ENCODE measurements at regions not wholly inside any gene's neighbourhood (a gene's known extent, or its start where the extent isn't known, plus 50 kb on each side); places are given as distances from the start of the nearest gene placed in this dataset.
"Not testable (repeated sequence)": the region's sequence is repeated elsewhere in the genome, so short reads cannot be mapped to it uniquely, and the experiment has no call there.

GRCh38 chr2:133888107-133888506, 319.8 kb upstream of the NCKAP5 start:
- in situ Hi-C loops (cut with HindIII; ENCODE audit: low sequenced_read_pairs): no loop called here
- DNase-seq (ENCODE audit: low spot score): no peak

DNA sequence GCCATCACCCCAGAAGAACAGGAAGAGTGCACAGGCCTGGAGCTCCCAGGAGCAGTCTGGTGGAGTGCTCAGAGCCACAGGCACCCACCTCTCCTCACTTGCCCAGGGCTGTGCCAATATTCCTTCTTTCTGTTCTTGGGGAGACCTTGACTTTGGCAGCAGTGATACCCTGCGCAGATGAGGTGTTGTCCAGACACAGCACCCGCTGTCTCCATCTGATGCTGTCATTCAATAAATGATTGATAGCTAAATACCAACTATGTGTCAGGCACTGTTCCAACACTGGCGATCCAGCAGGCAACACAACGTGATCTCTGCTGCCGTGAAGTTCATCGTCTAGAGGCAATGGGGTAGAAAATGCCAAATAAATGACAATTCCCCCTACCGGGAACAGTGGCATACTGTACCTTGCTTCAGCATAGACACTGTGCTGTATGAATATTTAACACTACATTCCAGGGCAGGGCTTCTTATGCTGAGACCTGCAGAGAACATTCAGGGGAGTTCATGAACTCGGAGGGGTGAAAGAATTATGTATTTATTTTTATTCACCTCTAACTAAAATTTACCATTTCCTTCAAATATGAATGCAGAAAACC, 320.5 kb upstream of the NCKAP5 start:
- no peak for DNase-seq (ENCODE audit: low spot score)
- in situ Hi-C loops (cut with HindIII; ENCODE audit: low sequenced_read_pairs): no loop called here

GRCh38 chr2:133892352-133892913, 324.2 kb upstream of the NCKAP5 start:
- no peak for DNase-seq (ENCODE audit: low spot score)
- in situ Hi-C loops (cut with HindIII; ENCODE audit: low sequenced_read_pairs): no loop called here

- in situ Hi-C loops (cut with HindIII; ENCODE audit: low sequenced_read_pairs): no loop called here
- DNase-seq (ENCODE audit: low spot score): no peak
Measured at GRCh38 chr2:133894429-133894828, 326.2 kb upstream of the NCKAP5 start.

DNA sequence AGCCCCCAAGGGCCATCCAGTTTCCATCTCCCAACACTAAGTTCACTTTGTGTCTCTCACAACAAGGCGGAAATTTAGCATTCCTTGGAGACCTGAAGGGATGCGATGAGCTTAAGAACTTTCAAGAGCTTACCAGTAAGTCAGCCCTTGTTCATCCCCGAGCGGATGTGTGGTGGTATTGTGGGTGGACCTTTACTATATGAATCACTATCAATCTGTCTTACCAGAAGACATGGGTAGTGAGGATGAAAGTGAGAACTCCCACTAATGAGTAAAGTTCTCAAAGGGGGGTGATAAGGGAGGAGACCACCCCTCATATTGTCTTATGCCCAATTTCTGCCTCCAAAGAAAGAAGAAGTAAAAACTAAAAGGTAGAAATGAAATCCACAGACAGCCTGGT, 329.6 kb upstream of the NCKAP5 start:
- in situ Hi-C loops (cut with HindIII; ENCODE audit: low sequenced_read_pairs); DNase-seq (ENCODE audit: low spot score): not testable (repeated sequence)

GRCh38 chr2:133900909-133901308, 332.6 kb upstream of the NCKAP5 start:
- in situ Hi-C loops (cut with HindIII; ENCODE audit: low sequenced_read_pairs): no loop called here
- no peak for DNase-seq (ENCODE audit: low spot score)

- in situ Hi-C loops (cut with HindIII; ENCODE audit: low sequenced_read_pairs): no loop called here
- no peak for DNase-seq (ENCODE audit: low spot score)
Measured at GRCh38 chr2:133906396-133906795, 338.1 kb upstream of the NCKAP5 start.

DNA sequence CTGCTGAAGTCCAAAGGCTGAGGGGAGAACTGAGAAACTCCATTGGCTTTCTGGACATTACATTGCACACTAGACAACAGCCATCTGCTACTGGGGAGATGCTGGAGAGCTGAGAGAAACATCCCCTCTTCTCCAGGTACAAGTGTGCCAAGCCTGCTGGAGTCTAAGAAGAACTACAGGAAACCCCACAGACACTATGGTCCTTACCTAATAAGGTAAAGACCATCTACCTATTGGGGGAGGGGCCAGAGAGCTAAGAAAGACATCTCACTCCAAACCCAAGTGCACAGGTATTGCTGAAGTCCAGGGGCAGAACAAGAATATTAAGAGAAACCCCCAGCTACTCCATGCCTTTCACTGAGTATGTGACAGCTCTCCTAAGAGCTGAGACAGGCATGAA, 338.7 kb upstream of the NCKAP5 start:
- no peak for DNase-seq (ENCODE audit: low spot score)
- in situ Hi-C loops (cut with HindIII; ENCODE audit: low sequenced_read_pairs): no loop called here

DNA sequence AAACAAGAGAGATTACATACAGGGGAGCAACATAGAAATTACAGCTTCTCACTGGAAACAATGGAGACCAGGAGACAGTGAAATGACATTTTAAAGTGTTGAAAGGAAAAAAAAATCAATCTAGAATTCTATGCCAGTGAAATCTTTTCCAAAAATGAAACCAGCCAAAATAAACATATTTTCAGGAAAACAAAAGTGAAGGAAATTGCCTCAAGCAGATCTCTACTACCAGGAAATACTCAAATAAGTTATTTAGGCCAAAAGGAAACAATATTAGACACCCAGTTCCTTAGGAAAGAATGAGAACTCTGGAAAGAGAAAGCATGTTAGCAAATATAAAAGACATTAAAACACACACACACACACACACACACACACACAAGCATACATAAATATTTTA, 339.9 kb upstream of the NCKAP5 start:
- no peak for DNase-seq (ENCODE audit: low spot score)
- in situ Hi-C loops (cut with HindIII; ENCODE audit: low sequenced_read_pairs): no loop called here

GRCh38 chr2:133918141-133918540, 335.7 kb upstream of the MGAT5 start:
- in situ Hi-C loops (cut with HindIII; ENCODE audit: low sequenced_read_pairs): no loop called here
- no peak for DNase-seq (ENCODE audit: low spot score)

DNA sequence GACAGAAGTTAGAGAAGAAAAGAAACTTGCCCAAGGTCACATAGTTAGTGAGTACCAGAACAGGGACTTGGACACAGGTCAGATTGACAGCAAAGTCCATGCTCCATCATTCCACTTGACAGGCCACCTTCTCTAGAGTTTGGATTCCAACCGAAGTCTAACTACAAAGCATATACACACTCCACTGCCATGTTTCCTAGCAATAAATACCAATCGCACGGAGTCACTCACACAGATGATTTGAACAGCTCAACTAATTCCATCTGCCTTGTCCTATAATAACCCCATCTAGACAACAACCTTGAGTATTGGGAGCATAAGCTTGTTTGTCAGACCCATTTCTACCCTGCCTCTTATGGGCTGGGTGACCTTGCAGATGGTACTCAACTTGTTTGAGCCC, 334.6 kb upstream of the MGAT5 start:
- no peak for DNase-seq (ENCODE audit: low spot score)
- in situ Hi-C loops (cut with HindIII; ENCODE audit: low sequenced_read_pairs): no loop called here

- in situ Hi-C loops (cut with HindIII; ENCODE audit: low sequenced_read_pairs): no loop called here
- DNase-seq (ENCODE audit: low spot score): no peak
Measured at GRCh38 chr2:133927894-133928293, 326.0 kb upstream of the MGAT5 start.

DNA sequence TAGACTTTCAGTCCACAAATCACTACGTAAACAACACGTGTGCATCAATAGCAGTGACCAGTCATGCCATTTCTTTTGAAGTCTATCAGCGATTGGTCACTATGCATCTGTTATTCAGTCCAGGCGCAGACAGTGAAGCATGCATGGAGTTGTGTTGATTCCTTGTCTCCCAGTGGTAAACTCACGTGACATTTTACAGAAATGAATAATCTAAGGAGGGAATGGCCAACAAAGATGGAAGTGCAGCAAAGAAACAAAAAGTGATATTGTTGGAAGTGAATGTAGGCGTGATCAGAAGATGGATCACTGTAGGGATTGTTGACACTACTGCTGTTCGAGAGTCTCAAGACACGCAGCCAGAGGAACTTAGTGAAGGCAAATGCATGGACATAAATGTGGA, 317.8 kb upstream of the MGAT5 start:
- DNase-seq (ENCODE audit: low spot score): no peak
- in situ Hi-C loops (cut with HindIII; ENCODE audit: low sequenced_read_pairs): no loop called here

- DNase-seq (ENCODE audit: low spot score): no peak
- in situ Hi-C loops (cut with HindIII; ENCODE audit: low sequenced_read_pairs): no loop called here
Measured at GRCh38 chr2:133936601-133937000, 317.3 kb upstream of the MGAT5 start.

DNA sequence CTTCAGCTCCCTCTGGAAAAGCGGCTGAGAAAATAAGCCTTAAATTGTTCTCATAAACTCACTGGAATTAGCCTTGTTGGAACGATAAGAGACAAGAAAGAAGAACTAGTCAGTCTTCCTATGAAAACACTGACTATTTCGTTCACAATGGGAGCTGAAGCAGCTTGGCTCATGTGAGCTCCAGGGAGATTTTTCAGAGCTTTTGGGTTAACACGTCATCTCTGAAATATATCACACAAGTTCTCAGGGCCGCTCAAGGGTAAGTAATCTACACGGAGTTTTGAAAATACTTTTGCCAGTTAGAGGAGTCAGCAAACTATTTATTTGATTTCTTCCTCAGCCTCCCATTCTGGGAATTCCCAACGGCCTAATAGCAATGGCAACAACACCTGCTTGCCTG, 316.2 kb upstream of the MGAT5 start:
- no peak for DNase-seq (ENCODE audit: low spot score)
- in situ Hi-C loops (cut with HindIII; ENCODE audit: low sequenced_read_pairs): no loop called here

DNA sequence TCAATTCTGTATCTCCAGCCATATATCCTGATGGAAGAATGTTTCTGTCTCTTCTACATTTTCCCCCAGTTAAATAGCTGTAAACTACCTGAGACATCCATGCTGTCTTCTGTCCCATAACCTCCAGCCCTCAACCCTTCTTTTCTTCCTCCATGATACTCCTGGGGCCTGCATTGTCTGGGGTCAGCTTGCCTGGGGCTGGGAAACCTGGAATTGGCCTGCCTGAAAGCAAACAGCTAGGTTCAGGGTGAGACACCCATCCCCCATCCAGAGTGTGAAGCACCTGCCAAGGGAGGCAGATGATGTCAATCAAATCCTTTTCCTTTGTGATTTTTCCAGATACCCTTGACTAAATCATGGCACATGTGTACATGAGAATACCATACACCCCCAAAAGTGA, 313.7 kb upstream of the MGAT5 start:
- DNase-seq (ENCODE audit: low spot score): no peak
- in situ Hi-C loops (cut with HindIII; ENCODE audit: low sequenced_read_pairs): no loop called here

DNA sequence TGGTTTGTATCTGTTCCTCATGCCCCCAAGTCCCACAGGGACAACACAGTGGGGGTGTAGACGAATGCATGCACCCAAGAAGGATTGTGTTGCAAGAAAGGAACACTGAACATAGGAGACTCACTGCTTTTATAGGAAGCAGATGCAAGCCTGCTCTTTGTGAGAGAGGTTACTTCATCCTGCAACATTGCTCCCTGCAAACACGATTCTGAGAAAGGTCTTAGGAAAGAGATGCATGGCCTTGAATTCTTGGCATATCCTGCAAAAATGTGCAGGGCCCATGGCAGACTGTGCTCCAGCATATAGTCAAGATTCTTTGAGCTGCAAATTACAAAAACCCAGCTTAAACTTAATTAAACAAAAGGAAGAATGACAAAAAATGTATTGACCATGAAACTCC, 312.2 kb upstream of the MGAT5 start:
- DNase-seq (ENCODE audit: low spot score): no peak
- in situ Hi-C loops (cut with HindIII; ENCODE audit: low sequenced_read_pairs): no loop called here

GRCh38 chr2:133942398-133942797, 311.5 kb upstream of the MGAT5 start:
- in situ Hi-C loops (cut with HindIII; ENCODE audit: low sequenced_read_pairs): no loop called here
- no peak for DNase-seq (ENCODE audit: low spot score)

DNA sequence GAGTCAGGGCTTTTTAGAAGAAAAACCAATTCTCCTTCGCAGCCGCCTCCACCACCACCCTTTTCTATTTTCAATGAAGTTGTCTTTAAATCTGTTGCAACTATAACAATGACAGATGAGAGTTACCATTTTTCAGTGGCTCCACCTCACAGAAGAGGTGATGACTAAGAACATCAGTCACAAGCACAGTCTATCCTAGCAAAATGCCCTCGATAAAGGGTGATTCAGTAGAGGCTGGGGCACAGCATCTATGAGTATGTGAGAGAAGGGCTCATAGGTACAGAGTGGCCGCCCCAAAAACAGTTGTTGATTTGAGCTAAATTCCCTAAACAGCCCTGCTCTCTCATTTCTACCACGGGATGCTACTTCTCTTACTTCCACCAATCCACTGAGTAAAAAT, 310.8 kb upstream of the MGAT5 start:
- no peak for DNase-seq (ENCODE audit: low spot score)
- in situ Hi-C loops (cut with HindIII; ENCODE audit: low sequenced_read_pairs): no loop called here

- in situ Hi-C loops (cut with HindIII; ENCODE audit: low sequenced_read_pairs): no loop called here
- no peak for DNase-seq (ENCODE audit: low spot score)
Measured at GRCh38 chr2:133945089-133945488, 308.8 kb upstream of the MGAT5 start.

- in situ Hi-C loops (cut with HindIII; ENCODE audit: low sequenced_read_pairs): no loop called here
- DNase-seq (ENCODE audit: low spot score): no peak
Measured at GRCh38 chr2:133947057-133947456, 306.8 kb upstream of the MGAT5 start.

Data from G401 (cell line).